Neural progenitor cell (in vitro differentiated cells): ENCODE measurements at regions not wholly inside any gene's neighbourhood (a gene's known extent, or its start where the extent isn't known, plus 50 kb on each side); places are given as distances from the start of the nearest gene placed in this dataset.

ENCODE experiments used
- EZH2phosphoT487 ChIP-seq: fragments of 200-600 bp; sonication (generic); IDR thresholded peaks from 2 replicates; pipeline ENCODE4 v1.6.1; 2017; ENCODE audit warnings: antibody characterized with exemption
- TF ChIP-seq, protein P1 (sequence below): fragments of 200-600 bp; sonication (generic); IDR thresholded peaks from 2 replicates; pipeline ENCODE4 v1.5.1; 2017; ENCODE audit warnings: antibody characterized with exemption, mild to moderate bottlenecking

- TF ChIP-seq, protein P1, sequence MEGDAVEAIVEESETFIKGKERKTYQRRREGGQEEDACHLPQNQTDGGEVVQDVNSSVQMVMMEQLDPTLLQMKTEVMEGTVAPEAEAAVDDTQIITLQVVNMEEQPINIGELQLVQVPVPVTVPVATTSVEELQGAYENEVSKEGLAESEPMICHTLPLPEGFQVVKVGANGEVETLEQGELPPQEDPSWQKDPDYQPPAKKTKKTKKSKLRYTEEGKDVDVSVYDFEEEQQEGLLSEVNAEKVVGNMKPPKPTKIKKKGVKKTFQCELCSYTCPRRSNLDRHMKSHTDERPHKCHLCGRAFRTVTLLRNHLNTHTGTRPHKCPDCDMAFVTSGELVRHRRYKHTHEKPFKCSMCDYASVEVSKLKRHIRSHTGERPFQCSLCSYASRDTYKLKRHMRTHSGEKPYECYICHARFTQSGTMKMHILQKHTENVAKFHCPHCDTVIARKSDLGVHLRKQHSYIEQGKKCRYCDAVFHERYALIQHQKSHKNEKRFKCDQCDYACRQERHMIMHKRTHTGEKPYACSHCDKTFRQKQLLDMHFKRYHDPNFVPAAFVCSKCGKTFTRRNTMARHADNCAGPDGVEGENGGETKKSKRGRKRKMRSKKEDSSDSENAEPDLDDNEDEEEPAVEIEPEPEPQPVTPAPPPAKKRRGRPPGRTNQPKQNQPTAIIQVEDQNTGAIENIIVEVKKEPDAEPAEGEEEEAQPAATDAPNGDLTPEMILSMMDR: no peak
- TF ChIP-seq EZH2phosphoT487: no peak
Measured at GRCh38 chrX:87873347-87873941, 355.8 kb downstream of the KLHL4 start.
